GM12891 (cell line): ENCODE measurements at regions not wholly inside any gene's neighbourhood (a gene's known extent, or its start where the extent isn't known, plus 50 kb on each side); places are given as distances from the start of the nearest gene placed in this dataset.
"Not testable (repeated sequence)": the region's sequence is repeated elsewhere in the genome, so short reads cannot be mapped to it uniquely, and the experiment has no call there.

Source experiments
- DNase-seq: peaks from one replicate; pipeline ENCODE4 v3.0.0; 2011; ENCODE audit warnings: low spot score; ENCODE audit not compliant: insufficient read length
- FAIRE-seq: peaks from 2 replicates; lab custom pipeline; 2011; peaks lifted over from hg19 to GRCh38; lab: Jason Lieb, UNC
- PAX5 ChIP-seq: IDR thresholded peaks from 2 replicates; pipeline ENCODE4 v1.6.1; 2011; ENCODE audit warnings: low read length, moderate library complexity, mild to moderate bottlenecking; ENCODE audit not compliant: insufficient read depth, severe bottlenecking
- POLR2A ChIP-seq: IDR thresholded peaks from 2 replicates; pipeline ENCODE4 v1.6.1; 2011; ENCODE audit warnings: low read depth, low read length, control low read depth
- POLR2AphosphoS5 ChIP-seq: IDR thresholded peaks from 2 replicates; pipeline ENCODE4 v1.6.1; 2011; ENCODE audit warnings: low read depth, low read length, control low read depth
- POU2F2 ChIP-seq: IDR thresholded peaks from 2 replicates; pipeline ENCODE4 v1.6.1; 2011; ENCODE audit warnings: low read depth, mild to moderate bottlenecking, control low read depth, low read length, moderate library complexity
- SPI1 ChIP-seq: IDR thresholded peaks from 2 replicates; pipeline ENCODE4 v1.6.1; 2011; ENCODE audit warnings: low read depth, low read length, control low read depth
- TAF1 ChIP-seq: IDR thresholded peaks from 2 replicates; pipeline ENCODE4 v1.6.1; 2011; ENCODE audit warnings: low read depth, low read length, control low read depth

DNA sequence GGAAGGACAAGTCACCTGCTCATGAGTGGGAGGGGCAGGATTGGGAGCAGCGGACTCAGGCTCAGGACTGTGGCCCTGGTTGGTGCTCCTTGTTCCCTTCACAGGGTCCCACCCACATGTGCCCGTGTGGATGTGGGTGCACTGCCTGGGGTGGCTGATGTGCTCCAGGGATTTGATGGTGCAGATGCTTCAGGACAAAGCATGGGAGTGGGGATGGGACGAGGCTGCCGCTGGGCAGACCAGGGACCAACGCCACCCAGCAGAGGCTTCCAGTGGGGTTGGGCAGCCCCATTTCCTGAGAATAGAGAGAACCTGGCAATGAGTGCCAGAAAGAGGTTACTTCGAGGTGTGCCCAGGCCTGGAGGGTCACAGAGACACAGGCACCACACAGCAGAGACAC lies 65.5 kb upstream of the IGLL5 start:
- no peak for FAIRE-seq
- no peak for DNase-seq
- TF ChIP-seq POU2F2 (no peak), SPI1 (no peak), TAF1 (no peak), POLR2AphosphoS5 (no peak), POLR2A (no peak), PAX5 (no peak)

DNA sequence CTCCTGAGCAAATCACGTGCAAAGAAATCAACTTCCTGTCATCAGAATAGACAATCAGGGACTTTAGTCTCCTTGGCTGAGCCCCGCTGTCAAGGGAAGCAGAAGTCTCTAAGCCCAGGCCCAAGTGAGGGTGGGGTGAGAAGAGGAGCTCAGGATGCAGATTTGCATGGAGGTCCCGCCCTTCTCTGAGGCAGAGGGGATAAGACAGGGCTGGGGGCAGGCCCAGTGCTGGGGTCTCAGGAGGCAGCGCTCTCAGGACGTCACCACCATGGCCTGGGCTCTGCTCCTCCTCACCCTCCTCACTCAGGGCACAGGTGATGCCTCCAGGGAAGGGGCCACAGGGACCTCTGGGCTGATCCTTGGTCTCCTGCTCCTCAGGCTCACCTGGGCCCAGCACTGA lies 65.1 kb upstream of the IGLL5 start:
- FAIRE-seq = peak; percentile 31
- not testable (repeated sequence) for DNase-seq
- TF ChIP-seq SPI1 = 0 out of 2 replicates have a peak, but pooled peaks have one; percentile 2

- no peak for DNase-seq
- no peak for TF ChIP-seq PAX5
- no peak for TF ChIP-seq SPI1
- TF ChIP-seq TAF1 = no peak
- no peak for TF ChIP-seq POLR2A
- no peak for TF ChIP-seq POU2F2
- TF ChIP-seq POLR2AphosphoS5 = no peak
- FAIRE-seq = peak; percentile 85
Observed at GRCh38 chr22:22823131-22823810, 64.3 kb upstream of the IGLL5 start.

GRCh38 chr22:22824340-22825212 lies 63.0 kb upstream of the IGLL5 start:
- no peak for FAIRE-seq
- no peak for TF ChIP-seq SPI1
- TF ChIP-seq POLR2A = no peak
- TF ChIP-seq TAF1 = no peak
- no peak for TF ChIP-seq POU2F2
- TF ChIP-seq PAX5 = no peak
- TF ChIP-seq POLR2AphosphoS5 = no peak
- no peak for DNase-seq

GRCh38 chr22:22825213-22825593 lies 62.4 kb upstream of the IGLL5 start:
- TF ChIP-seq POU2F2 (no peak), POLR2A (no peak), POLR2AphosphoS5 (no peak), SPI1 (no peak), PAX5 (no peak), TAF1 (no peak)
- DNase-seq = no peak
- no peak for FAIRE-seq

- no peak for TF ChIP-seq PAX5
- TF ChIP-seq TAF1 = no peak
- TF ChIP-seq SPI1 = no peak
- TF ChIP-seq POLR2A = no peak
- TF ChIP-seq POLR2AphosphoS5 = no peak
- TF ChIP-seq POU2F2 = no peak
- FAIRE-seq = no peak
- DNase-seq = no peak
Observed at GRCh38 chr22:22827187-22827939, 60.3 kb upstream of the IGLL5 start.

- TF ChIP-seq SPI1 = no peak
- TF ChIP-seq POLR2A = no peak
- FAIRE-seq = peak; percentile 43
- DNase-seq = no peak
Observed at GRCh38 chr22:22830193-22830592, 57.4 kb upstream of the IGLL5 start.

DNA sequence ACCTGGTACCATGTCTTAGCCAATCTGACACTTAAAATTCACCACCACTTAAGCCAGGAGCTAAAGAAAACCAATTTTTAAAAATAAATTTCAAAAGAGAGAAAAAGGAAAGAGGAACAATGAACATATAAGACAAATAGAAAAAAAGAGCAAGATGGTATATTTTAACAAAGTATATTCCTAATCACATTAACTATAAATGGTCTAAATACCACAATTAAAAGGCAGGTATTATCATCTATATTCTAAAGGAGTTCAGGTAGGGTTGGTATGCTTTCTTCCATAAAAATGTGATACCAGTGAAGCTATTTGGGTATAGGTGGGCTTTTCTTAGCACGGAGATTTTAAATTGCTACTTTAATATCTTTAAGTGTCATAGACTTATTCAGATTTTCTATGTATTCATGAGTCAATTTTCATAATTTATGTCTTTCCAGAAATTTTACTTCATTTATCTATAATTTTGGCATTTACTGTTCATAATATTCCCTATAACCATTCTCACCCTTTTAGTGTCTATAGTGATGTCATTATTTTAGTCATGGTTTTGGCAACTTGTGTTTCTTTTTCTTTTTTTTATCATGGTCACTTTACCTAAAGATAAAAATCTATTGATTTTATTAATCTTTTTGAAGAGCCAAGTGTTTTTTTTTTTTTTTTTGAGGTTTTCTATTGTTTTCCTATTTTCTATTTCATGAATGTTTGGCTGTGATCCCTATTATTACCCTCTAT lies 56.5 kb upstream of the IGLL5 start:
- DNase-seq = no peak
- no peak for TF ChIP-seq PAX5
- no peak for TF ChIP-seq POLR2AphosphoS5
- TF ChIP-seq TAF1 = no peak
- TF ChIP-seq POU2F2 = no peak
- TF ChIP-seq POLR2A = no peak
- no peak for TF ChIP-seq SPI1
- no peak for FAIRE-seq

DNA sequence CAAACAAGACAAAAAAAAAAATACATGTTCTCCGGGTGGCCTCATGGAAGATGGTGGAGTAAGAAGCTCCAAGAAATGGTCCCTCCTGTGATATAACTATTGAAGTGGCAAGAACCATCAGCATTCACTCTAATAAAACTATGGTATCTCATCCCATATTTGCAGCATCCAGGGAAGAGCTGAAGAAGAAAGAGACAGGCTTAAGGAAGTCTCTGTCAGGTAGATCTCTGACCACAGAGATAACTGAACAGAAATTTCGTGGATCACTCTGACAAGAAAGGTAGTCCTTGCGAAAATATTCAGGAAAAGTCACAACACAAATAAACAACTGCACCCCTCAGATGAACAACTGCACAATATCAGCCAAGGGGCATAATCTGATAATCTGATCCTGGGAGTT lies 54.6 kb upstream of the IGLL5 start:
- DNase-seq (no peak), FAIRE-seq (no peak)
- TF ChIP-seq TAF1 (no peak), PAX5 (no peak), POU2F2 (no peak), SPI1 (no peak), POLR2A (no peak), POLR2AphosphoS5 (no peak)
